CD4-positive, alpha-beta T cell (primary cell): ENCODE measurements at regions not wholly inside any gene's neighbourhood (a gene's known extent, or its start where the extent isn't known, plus 50 kb on each side); places are given as distances from the start of the nearest gene placed in this dataset.
A peak's percentile ranks its signal among the peaks of the same experiment; 100 is the strongest.

ENCODE experiments used
- ATAC-seq: fragments of 200-7000 bp; cut with Tn5 transposase; one replicate; pipeline ENCODE4 v1.10.0; 2022; ENCODE audit warnings: mild to moderate bottlenecking; ENCODE audit not compliant: poor library complexity
- CTCF ChIA-PET: fragments of 350-600 bp; sonication (Branson Sonifier 250); formaldehyde crosslinking; loops from one replicate; lab custom pipeline; 2021; ENCODE audit warnings: antibody characterized with exemption, inconsistent platforms; lab: Charles Lee
- POLR2A ChIA-PET: fragments of 350-600 bp; sonication (Branson Sonifier 250); formaldehyde crosslinking; loops from one replicate; lab custom pipeline; 2021; ENCODE audit warnings: antibody characterized with exemption, inconsistent platforms; lab: Charles Lee
- DNase-seq, 14 experiments: peaks; one replicate each; pipeline ENCODE4 v3.0.0-alpha.2; 2013 to 2020; ENCODE audit warnings: mixed read lengths in 2 of 14
- H3K27ac ChIP-seq, 2 donors: one replicate each; pipeline versions ENCODE4 v1.5.1 to v1.7.0; 2013; ENCODE audit warnings: low read length in 2 of 2, low read depth in 1 of 2, mild to moderate bottlenecking in 1 of 2
- H3K27me3 ChIP-seq, 2 experiments: 1 replicate in 1 of 2; 2 replicates in 1 of 2; pipeline versions ENCODE4 v1.6.1 to v1.7.0; 2013; ENCODE audit warnings: low read length in 2 of 2, control low read depth in 1 of 2, mild to moderate bottlenecking in 1 of 2, moderate library complexity in 1 of 2; ENCODE audit not compliant: insufficient read depth in 2 of 2, control insufficient read depth in 1 of 2
- H3K36me3 ChIP-seq: one replicate; pipeline ENCODE4 v1.6.1; 2013; ENCODE audit warnings: low read length, control low read depth; ENCODE audit not compliant: insufficient read depth
- H3K4me1 ChIP-seq: one replicate; pipeline ENCODE4 v1.6.1; 2013; ENCODE audit warnings: low read length, control low read depth; ENCODE audit not compliant: insufficient read depth
- H3K4me3 ChIP-seq: one replicate; pipeline ENCODE4 v1.5.1; 2013; ENCODE audit warnings: mild to moderate bottlenecking, low read length, moderate library complexity
- H3K9me3 ChIP-seq, 2 experiments: 1 replicate in 1 of 2; 2 replicates in 1 of 2; pipeline versions ENCODE4 v1.6.1 to v1.7.0; 2013; ENCODE audit warnings: low read length in 2 of 2, mild to moderate bottlenecking in 2 of 2, control low read depth in 1 of 2, moderate library complexity in 1 of 2; ENCODE audit not compliant: control insufficient read depth in 1 of 2, insufficient read depth in 1 of 2
- H3K27ac Mint-ChIP-seq: one replicate; pipeline ENCODE4 v1.8.0; 2020; ENCODE audit warnings: mixed read lengths
- H3K27me3 Mint-ChIP-seq: one replicate; pipeline ENCODE4 v1.8.0; 2021; ENCODE audit warnings: mixed read lengths
- H3K36me3 Mint-ChIP-seq: one replicate; pipeline ENCODE4 v1.8.0; 2021; ENCODE audit warnings: low read depth, mixed read lengths
- H3K4me1 Mint-ChIP-seq: one replicate; pipeline ENCODE4 v1.8.0; 2021; ENCODE audit warnings: low read depth, mixed read lengths
- H3K4me3 Mint-ChIP-seq: one replicate; pipeline ENCODE4 v1.8.0; 2020; ENCODE audit warnings: mild to moderate bottlenecking, mixed read lengths
- H3K9me3 Mint-ChIP-seq: one replicate; pipeline ENCODE4 v1.8.0; 2020; ENCODE audit warnings: mixed read lengths
- intact Hi-C, 2 experiments: fragments of 100-400 bp; cut with DNase I in 1 of 2; cut with micrococcal nuclease in 1 of 2; formaldehyde crosslinking; loops; one replicate each; pipeline versions ENCODE4 v1.15.1 to v1.9.0; 2023 to 2025; cut with DNase I, micrococcal nuclease
- TF ChIP-seq, protein P1 (sequence below): fragments of 200-600 bp; IDR thresholded peaks from one replicate; pipeline ENCODE4 v1.8.0; 2022; ENCODE audit warnings: antibody characterized with exemption, mild to moderate bottlenecking

DNA sequence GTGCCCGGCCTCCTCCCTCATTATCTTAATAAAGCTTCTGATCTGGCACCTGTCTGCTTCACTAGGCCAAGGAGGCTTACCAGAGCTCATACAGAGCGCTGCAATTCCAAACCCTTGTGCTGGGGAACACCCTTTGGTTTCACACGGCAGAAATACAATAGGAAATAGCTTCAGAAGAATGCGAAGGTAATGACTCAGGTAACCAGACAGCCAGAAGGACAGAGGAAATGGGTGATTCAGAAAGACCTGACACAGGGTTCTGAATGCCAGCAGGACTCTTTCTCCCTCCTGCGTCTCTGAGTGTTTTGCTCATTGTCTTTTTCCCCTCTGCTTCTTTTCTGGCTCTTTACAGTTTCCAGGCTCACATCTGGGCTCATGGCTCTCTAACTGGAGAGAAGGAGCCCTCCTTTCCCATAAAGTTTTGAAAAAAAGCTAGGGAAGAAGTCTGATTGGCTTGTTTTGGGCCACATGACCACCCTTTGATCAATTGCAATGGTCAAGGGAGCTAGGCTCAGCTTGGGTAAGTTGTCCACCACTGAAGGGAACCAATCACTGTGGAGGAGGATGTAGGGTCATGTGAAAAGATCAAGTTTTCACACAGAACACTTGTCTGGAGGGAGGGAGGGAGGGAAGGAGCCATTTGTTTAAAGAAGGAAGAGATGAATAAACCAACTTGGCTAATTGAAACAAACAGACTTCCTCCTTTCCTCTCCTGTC, 90.5 kb upstream of the UPP2 start:
- no peaks in the 10 kb centered on the region for H3K27me3 Mint-ChIP-seq
- CTCF ChIA-PET = interaction anchor here (0.7 to 2.7 kb wide), 5 partner anchors 13 to 709 kb away, joined by 3 to 10 read pairs (median 4); no protein-coding TSS in a partner anchor
- ATAC-seq (no peak), DNase-seq (no peak)
- H3K36me3 Mint-ChIP-seq = no peaks in the 10 kb centered on the region
- POLR2A ChIA-PET = interaction anchor here (0.6 kb wide), 1 partner anchor 568 kb away, joined by 3 read pairs; no protein-coding TSS in a partner anchor
- Histone ChIP-seq H3K9me3 (no peaks in the 10 kb centered on the region), H3K27ac (no peak overlapping the region), H3K36me3 (no peaks in the 10 kb centered on the region), H3K4me1 (no peaks in the 10 kb centered on the region), H3K4me3 (no peak overlapping the region), H3K27me3 (no peaks in the 10 kb centered on the region)
- intact Hi-C loops = loop anchor here (2.0 to 10.0 kb wide), 4 partner anchors 110 to 518 kb away; no protein-coding TSS in a partner anchor
- H3K4me1 Mint-ChIP-seq = peaks cover 15% of the 10 kb centered on the region
- TF ChIP-seq, protein P1, sequence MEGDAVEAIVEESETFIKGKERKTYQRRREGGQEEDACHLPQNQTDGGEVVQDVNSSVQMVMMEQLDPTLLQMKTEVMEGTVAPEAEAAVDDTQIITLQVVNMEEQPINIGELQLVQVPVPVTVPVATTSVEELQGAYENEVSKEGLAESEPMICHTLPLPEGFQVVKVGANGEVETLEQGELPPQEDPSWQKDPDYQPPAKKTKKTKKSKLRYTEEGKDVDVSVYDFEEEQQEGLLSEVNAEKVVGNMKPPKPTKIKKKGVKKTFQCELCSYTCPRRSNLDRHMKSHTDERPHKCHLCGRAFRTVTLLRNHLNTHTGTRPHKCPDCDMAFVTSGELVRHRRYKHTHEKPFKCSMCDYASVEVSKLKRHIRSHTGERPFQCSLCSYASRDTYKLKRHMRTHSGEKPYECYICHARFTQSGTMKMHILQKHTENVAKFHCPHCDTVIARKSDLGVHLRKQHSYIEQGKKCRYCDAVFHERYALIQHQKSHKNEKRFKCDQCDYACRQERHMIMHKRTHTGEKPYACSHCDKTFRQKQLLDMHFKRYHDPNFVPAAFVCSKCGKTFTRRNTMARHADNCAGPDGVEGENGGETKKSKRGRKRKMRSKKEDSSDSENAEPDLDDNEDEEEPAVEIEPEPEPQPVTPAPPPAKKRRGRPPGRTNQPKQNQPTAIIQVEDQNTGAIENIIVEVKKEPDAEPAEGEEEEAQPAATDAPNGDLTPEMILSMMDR = no peak
- no peaks in the 10 kb centered on the region for H3K9me3 Mint-ChIP-seq
- H3K4me3 Mint-ChIP-seq = no peak overlapping the region
- H3K27ac Mint-ChIP-seq = no peak overlapping the region

DNA sequence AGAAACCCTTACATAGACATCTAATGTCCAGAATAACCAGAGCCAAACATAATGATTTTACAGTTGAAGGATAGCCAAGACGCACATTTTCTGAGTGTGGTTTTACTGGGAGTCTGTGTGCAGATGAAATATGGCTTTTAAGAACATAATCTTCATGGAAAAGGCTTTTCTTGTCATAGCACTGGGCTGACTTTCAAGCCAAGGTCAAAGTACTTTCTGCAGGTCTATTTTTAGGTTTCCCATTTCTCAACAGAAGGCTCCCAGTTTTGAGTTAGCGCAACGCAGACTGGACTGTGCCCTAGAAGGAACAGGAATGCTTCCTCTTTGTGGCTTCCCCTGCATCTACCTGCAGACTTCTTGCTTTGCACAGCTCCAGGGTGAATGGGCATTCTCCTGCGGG, 92.3 kb upstream of the UPP2 start:
- Mint-ChIP-seq H3K9me3 (no peaks in the 10 kb centered on the region), H3K27me3 (no peaks in the 10 kb centered on the region), H3K4me3 (no peak overlapping the region), H3K27ac (no peak overlapping the region), H3K4me1 (peaks cover 9% of the 10 kb centered on the region), H3K36me3 (no peaks in the 10 kb centered on the region)
- no peak overlapping the region for H3K27ac ChIP-seq
- H3K27me3 ChIP-seq = no peaks in the 10 kb centered on the region
- no peak overlapping the region for H3K4me3 ChIP-seq
- no peaks in the 10 kb centered on the region for H3K9me3 ChIP-seq
- TF ChIP-seq, protein P1 = no peak
- ATAC-seq (no peak), DNase-seq (no peak)
- ChIA-PET POLR2A (interaction anchor here (0.7 to 1.0 kb wide), 2 partner anchors 110 to 133 kb away, joined by 3 read pairs; no protein-coding TSS in a partner anchor), CTCF (no interaction called here)
- no peaks in the 10 kb centered on the region for H3K4me1 ChIP-seq
- no peaks in the 10 kb centered on the region for H3K36me3 ChIP-seq
- intact Hi-C loops = loop anchor here in 1 of 2 experiments (2.0 to 5.0 kb wide), 2 partner anchors 107 to 513 kb away; no protein-coding TSS in a partner anchor

DNA sequence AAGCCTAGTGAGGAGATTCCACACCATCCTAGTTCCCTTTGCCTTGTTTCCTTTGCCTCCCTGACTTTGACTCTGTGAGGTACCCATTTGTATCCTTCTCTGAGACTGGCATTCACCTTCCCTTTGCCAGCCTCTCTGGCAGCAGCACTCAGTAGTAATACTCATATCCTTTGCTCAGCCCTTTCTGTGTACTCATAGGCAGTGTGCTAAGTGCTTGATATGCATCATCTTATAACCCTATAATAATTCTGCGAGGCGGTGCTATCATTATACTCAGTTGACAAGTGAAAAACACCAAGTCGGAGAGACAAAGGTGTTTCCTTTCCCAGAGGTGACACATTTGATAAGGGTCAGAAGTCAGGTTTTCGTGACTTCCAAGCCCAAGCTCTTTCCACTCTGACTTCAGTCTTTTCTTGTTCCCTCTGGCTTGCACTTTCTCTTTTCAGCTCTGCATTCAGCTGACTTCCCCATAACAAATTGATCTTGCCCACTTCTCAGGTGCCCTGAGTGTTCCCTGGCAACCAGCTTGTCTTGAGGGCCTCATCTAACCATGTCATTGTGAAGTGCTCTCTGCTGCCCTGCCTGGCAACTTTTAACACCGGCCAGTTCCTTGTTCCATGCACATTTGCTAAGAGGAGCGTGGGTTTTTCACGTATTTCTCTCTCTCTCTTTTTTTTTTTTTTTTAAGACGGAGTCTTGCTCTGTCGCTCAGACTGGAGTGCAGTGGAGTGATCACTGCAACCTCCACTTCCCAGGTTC, 94.5 kb upstream of the UPP2 start:
- CTCF ChIA-PET = interaction anchor here (0.7 to 2.3 kb wide), 4 partner anchors 8 to 409 kb away, joined by 3 to 5 read pairs (median 4); no protein-coding TSS in a partner anchor
- no peak for ATAC-seq
- Histone ChIP-seq H3K36me3 (no peaks in the 10 kb centered on the region), H3K27ac (no peak overlapping the region), H3K27me3 (no peaks in the 10 kb centered on the region), H3K4me1 (no peaks in the 10 kb centered on the region), H3K4me3 (no peak overlapping the region), H3K9me3 (no peaks in the 10 kb centered on the region)
- TF ChIP-seq, protein P1 = no peak
- H3K4me3 Mint-ChIP-seq = no peak overlapping the region
- H3K27ac Mint-ChIP-seq = no peak overlapping the region
- H3K9me3 Mint-ChIP-seq = no peaks in the 10 kb centered on the region
- no peaks in the 10 kb centered on the region for H3K36me3 Mint-ChIP-seq
- intact Hi-C loops = loop anchor here in 1 of 2 experiments (5.0 kb wide), 1 partner anchor 105 kb away; no protein-coding TSS in a partner anchor
- H3K4me1 Mint-ChIP-seq = peaks cover 9% of the 10 kb centered on the region
- peak in 2 of 14 experiments; percentile 16 to 20 for DNase-seq
- POLR2A ChIA-PET = no interaction called here
- no peaks in the 10 kb centered on the region for H3K27me3 Mint-ChIP-seq
